Lung (tissue), 11 donors: ENCODE measurements at regions not wholly inside any gene's neighbourhood (a gene's known extent, or its start where the extent isn't known, plus 50 kb on each side); places are given as distances from the start of the nearest gene placed in this dataset.

Source experiments
- ATAC-seq: fragments of 200-7000 bp; cut with Tn5 transposase; one replicate; pipeline ENCODE4 v1.9.1; 2020; ENCODE audit warnings: moderate number of reproducible peaks; ENCODE audit not compliant: insufficient read depth, low FRiP score
- DNase-seq, 3 donors: peaks; one replicate each; pipeline ENCODE4 v3.0.0-alpha.2; 2013 to 2017
- H3K27ac ChIP-seq, 2 donors: one replicate each; pipeline ENCODE4 v1.5.1; 2013; ENCODE audit warnings: mild to moderate bottlenecking in 2 of 2, moderate library complexity in 2 of 2, control low read depth in 1 of 2, inconsistent platforms in 1 of 2, low read depth in 1 of 2, low read length in 1 of 2
- H3K27me3 ChIP-seq, 3 donors: one replicate each; pipeline ENCODE4 v1.5.1; 2013; ENCODE audit warnings: low read length in 2 of 3; ENCODE audit not compliant: control insufficient read depth in 3 of 3, insufficient read depth in 3 of 3
- H3K36me3 ChIP-seq, 4 donors: one replicate each; pipeline ENCODE4 v1.5.1; 2013; ENCODE audit warnings: low read length in 4 of 4, mild to moderate bottlenecking in 1 of 4, moderate library complexity in 1 of 4; ENCODE audit not compliant: control insufficient read depth in 4 of 4, insufficient read depth in 4 of 4
- H3K4me1 ChIP-seq, 5 donors: one replicate each; pipeline ENCODE4 v1.5.1; 2013; ENCODE audit warnings: low read length in 5 of 5, mild to moderate bottlenecking in 2 of 5, moderate library complexity in 1 of 5; ENCODE audit not compliant: control insufficient read depth in 5 of 5, insufficient read depth in 5 of 5
- H3K4me3 ChIP-seq: one replicate; pipeline ENCODE4 v1.5.1; 2013; ENCODE audit warnings: mild to moderate bottlenecking, control low read depth, moderate library complexity
- H3K9ac ChIP-seq, 2 donors: one replicate each; pipeline ENCODE4 v1.5.1; 2013; ENCODE audit warnings: low read length in 2 of 2, control low read depth in 1 of 2; ENCODE audit not compliant: insufficient read depth in 1 of 2
- H3K9me3 ChIP-seq, 4 donors: one replicate each; pipeline ENCODE4 v1.5.1; 2013; ENCODE audit warnings: low read length in 3 of 4, mild to moderate bottlenecking in 1 of 4, moderate library complexity in 1 of 4; ENCODE audit not compliant: control insufficient read depth in 4 of 4, insufficient read depth in 3 of 4
- WGBS, 2 donors: extraction: QIAGEN DNeasy Blood & Tissue Kit; methylation state at CpG; one replicate each; pipeline ENCODE4 v1.1.7; 2013; 5-methylcytosine and 5-hydroxymethylcytosine counted together
- TF ChIP-seq, protein P1 (sequence below): IDR thresholded peaks from 2 replicates; pipeline ENCODE4 v1.5.1; 2012; ENCODE audit warnings: mild to moderate bottlenecking; ENCODE audit errors: control extremely low read depth, extremely low read depth
- donor health status: control.
- donor health status: control.
- donor health status: Bipolar disorder and iron deficiency.
- donor health status: healthy.
- donor health status: DM: yes; HTN: yes; CAD: no.

DNA sequence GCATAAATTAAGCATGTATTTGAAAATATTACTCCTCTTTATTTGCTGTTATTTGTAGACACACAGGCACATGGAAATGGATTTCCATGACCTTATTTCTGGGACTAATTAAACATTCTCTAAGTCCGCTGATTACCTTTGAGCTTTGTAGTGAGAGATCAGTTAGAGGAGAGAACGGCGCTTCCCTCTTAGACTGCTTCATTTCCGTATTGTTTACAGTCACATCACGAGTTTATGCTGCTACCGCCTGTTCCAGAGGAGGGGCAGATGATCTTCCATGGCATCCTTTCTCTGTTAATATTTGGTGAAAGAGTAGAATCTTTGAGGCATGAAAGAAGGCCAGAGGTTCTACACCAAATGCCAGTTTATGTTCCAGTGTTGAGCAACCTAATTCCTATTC, 404.4 kb downstream of the TRIB2 start:
- peaks cover 0 to 6% (median 0%) of the 10 kb centered on the region in 5 donors for H3K4me1 ChIP-seq
- TF ChIP-seq, protein P1, sequence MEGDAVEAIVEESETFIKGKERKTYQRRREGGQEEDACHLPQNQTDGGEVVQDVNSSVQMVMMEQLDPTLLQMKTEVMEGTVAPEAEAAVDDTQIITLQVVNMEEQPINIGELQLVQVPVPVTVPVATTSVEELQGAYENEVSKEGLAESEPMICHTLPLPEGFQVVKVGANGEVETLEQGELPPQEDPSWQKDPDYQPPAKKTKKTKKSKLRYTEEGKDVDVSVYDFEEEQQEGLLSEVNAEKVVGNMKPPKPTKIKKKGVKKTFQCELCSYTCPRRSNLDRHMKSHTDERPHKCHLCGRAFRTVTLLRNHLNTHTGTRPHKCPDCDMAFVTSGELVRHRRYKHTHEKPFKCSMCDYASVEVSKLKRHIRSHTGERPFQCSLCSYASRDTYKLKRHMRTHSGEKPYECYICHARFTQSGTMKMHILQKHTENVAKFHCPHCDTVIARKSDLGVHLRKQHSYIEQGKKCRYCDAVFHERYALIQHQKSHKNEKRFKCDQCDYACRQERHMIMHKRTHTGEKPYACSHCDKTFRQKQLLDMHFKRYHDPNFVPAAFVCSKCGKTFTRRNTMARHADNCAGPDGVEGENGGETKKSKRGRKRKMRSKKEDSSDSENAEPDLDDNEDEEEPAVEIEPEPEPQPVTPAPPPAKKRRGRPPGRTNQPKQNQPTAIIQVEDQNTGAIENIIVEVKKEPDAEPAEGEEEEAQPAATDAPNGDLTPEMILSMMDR, result no peak
- H3K4me3 ChIP-seq, result no peak overlapping the region
- no peak for DNase-seq
- peaks cover 0 to 2% (median 0%) of the 10 kb centered on the region in 4 donors for H3K9me3 ChIP-seq
- H3K27ac ChIP-seq, result no peak overlapping the region
- 89 to 91% methylated on average over 6 of the region's 6 CpGs for WGBS, 2 donors
- peaks cover 0 to 2% (median 0%) of the 10 kb centered on the region in 3 donors for H3K27me3 ChIP-seq
- no peak overlapping the region for H3K9ac ChIP-seq
- H3K36me3 ChIP-seq, result no peaks in the 10 kb centered on the region
- ATAC-seq, result no peak

GRCh38 chr2:13128139-13128538, 411.4 kb downstream of the TRIB2 start:
- TF ChIP-seq, protein P1, result no peak
- peaks cover 0 to 2% (median 0%) of the 10 kb centered on the region in 3 donors for H3K27me3 ChIP-seq
- no peak overlapping the region for H3K27ac ChIP-seq
- H3K36me3 ChIP-seq, result no peaks in the 10 kb centered on the region
- no peak overlapping the region for H3K4me3 ChIP-seq
- 46 to 62% methylated on average over 1 of the region's 1 CpG for WGBS, 2 donors
- peaks cover 0 to 3% (median 0%) of the 10 kb centered on the region in 4 donors for H3K9me3 ChIP-seq
- H3K4me1 ChIP-seq, result peaks cover 0 to 3% (median 0%) of the 10 kb centered on the region in 5 donors
- H3K9ac ChIP-seq, result no peak overlapping the region
- no peak for ATAC-seq
- no peak for DNase-seq

GRCh38 chr2:13135369-13135768, 418.6 kb downstream of the TRIB2 start:
- WGBS, 2 donors, result 65 to 91% methylated on average over 3 of the region's 3 CpGs

More at GRCh38 chr2:13135369-13135768, 418.6 kb downstream of the TRIB2 start:
- Histone ChIP-seq H3K27ac (no peak overlapping the region), H3K27me3 (no peaks in the 10 kb centered on the region), H3K4me1 (no peaks in the 10 kb centered on the region), H3K9me3 (peaks cover 0 to under 1% (median 0%) of the 10 kb centered on the region in 4 donors), H3K9ac (no peak overlapping the region), H3K36me3 (no peaks in the 10 kb centered on the region), H3K4me3 (no peak overlapping the region)
- DNase-seq, result no peak
- TF ChIP-seq, protein P1, result no peak
- no peak for ATAC-seq
